Fibroblast of lung (primary cell): ENCODE measurements at regions not wholly inside any gene's neighbourhood (a gene's known extent, or its start where the extent isn't known, plus 50 kb on each side); places are given as distances from the start of the nearest gene placed in this dataset.

Experiments
- DNase-seq, 2 donors: peaks; one replicate each; pipeline versions ENCODE4 v3.0.0 to v3.0.0-alpha.2; 2010; ENCODE audit warnings: low read depth in 2 of 2
- H2AFZ ChIP-seq: 2 replicates; pipeline ENCODE4 v1.5.1; 2012; ENCODE audit warnings: low read length, control low read depth, inconsistent platforms
- H3K27ac ChIP-seq: 2 replicates; pipeline ENCODE4 v1.5.1; 2011; ENCODE audit warnings: low read length, control low read depth; ENCODE audit not compliant: insufficient read depth
- H3K27me3 ChIP-seq: 2 replicates; pipeline ENCODE4 v1.5.1; 2011; ENCODE audit warnings: mild to moderate bottlenecking, low read length; ENCODE audit not compliant: control insufficient read depth, insufficient read depth
- H3K36me3 ChIP-seq: 2 replicates; pipeline ENCODE4 v1.5.1; 2011; ENCODE audit warnings: low read length; ENCODE audit not compliant: control insufficient read depth, insufficient read depth
- H3K4me1 ChIP-seq: 2 replicates; pipeline ENCODE4 v1.5.1; 2011; ENCODE audit warnings: low read length; ENCODE audit not compliant: control insufficient read depth, insufficient read depth; ENCODE audit errors: extremely low read depth
- H3K4me2 ChIP-seq: 2 replicates; pipeline ENCODE4 v1.5.1; 2011; ENCODE audit warnings: low read length, control low read depth; ENCODE audit not compliant: insufficient read depth; ENCODE audit errors: extremely low read depth
- H3K4me3 ChIP-seq, 4 experiments: fragments of 200-600 bp in 1 of 4; sonication (generic) in 1 of 4; replicated peaks in 1 of 4; 2 replicates each; pipeline ENCODE4 v1.5.1; 2011 to 2016; ENCODE audit warnings: low read length in 4 of 4, low read depth in 3 of 4, mild to moderate bottlenecking in 3 of 4, control low read depth in 2 of 4, inconsistent platforms in 1 of 4, mixed read lengths in 1 of 4; ENCODE audit not compliant: insufficient read depth in 1 of 4; ENCODE audit errors: control extremely low read depth in 1 of 4
- H3K79me2 ChIP-seq: 2 replicates; pipeline ENCODE4 v1.5.1; 2012; ENCODE audit warnings: mild to moderate bottlenecking, low read length, inconsistent platforms; ENCODE audit not compliant: control insufficient read depth, insufficient read depth
- H3K9ac ChIP-seq: 2 replicates; pipeline ENCODE4 v1.5.1; 2011; ENCODE audit warnings: mild to moderate bottlenecking, low read length, control low read depth; ENCODE audit not compliant: insufficient read depth
- H3K9me3 ChIP-seq: 2 replicates; pipeline ENCODE4 v1.5.1; 2012; ENCODE audit warnings: low read depth, low read length; ENCODE audit not compliant: control insufficient read depth, insufficient read depth
- H4K20me1 ChIP-seq: 2 replicates; pipeline ENCODE4 v1.5.1; 2011; ENCODE audit warnings: low read length; ENCODE audit not compliant: control insufficient read depth, insufficient read depth; ENCODE audit errors: extremely low read depth
- EZH2 ChIP-seq: IDR thresholded peaks from 2 replicates; pipeline ENCODE4 v1.5.1; 2012; ENCODE audit warnings: low read length, control low read depth, mild to moderate bottlenecking; ENCODE audit errors: missing control alignments
- TF ChIP-seq, protein P1 (sequence below), 2 donors: IDR thresholded peaks in 1 of 2; conservative IDR thresholded peaks in 1 of 2; 1 replicate in 1 of 2; 2 replicates in 1 of 2; pipeline ENCODE4 v1.5.1; 2011 to 2012; ENCODE audit warnings: low read length in 2 of 2, control low read depth in 1 of 2, inconsistent platforms in 1 of 2, low read depth in 1 of 2, mild to moderate bottlenecking in 1 of 2

DNA sequence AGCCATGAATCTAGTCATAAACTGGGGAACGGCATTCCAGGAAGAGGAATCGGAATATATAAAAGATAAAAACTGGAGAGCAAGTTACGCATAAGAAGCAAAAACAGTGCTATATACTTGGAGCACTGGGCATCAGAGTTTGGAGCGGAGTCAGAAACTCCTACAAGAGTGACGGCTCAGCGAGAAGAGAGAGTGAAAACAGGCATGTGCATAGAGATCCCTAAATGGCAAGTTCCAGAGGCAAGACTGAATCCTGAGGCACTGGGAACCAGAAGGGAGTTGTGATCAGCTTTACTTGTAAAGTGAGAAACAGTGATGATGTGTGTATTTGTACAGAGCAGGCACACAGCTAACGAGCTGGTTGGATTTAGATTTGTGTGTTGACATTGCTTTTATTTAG lies 514.4 kb upstream of the TNC start:
- Histone ChIP-seq H3K4me3 (no peak overlapping the region), H3K27ac (no peak overlapping the region), H3K79me2 (no peaks in the 10 kb centered on the region), H3K27me3 (no peaks in the 10 kb centered on the region), H3K4me2 (no peak overlapping the region), H3K4me1 (peaks cover 2% of the 10 kb centered on the region), H2AFZ (no peak overlapping the region), H4K20me1 (no peaks in the 10 kb centered on the region), H3K9ac (no peak overlapping the region), H3K36me3 (no peaks in the 10 kb centered on the region), H3K9me3 (no peaks in the 10 kb centered on the region)
- DNase-seq, result no peak
- TF ChIP-seq, protein P1, sequence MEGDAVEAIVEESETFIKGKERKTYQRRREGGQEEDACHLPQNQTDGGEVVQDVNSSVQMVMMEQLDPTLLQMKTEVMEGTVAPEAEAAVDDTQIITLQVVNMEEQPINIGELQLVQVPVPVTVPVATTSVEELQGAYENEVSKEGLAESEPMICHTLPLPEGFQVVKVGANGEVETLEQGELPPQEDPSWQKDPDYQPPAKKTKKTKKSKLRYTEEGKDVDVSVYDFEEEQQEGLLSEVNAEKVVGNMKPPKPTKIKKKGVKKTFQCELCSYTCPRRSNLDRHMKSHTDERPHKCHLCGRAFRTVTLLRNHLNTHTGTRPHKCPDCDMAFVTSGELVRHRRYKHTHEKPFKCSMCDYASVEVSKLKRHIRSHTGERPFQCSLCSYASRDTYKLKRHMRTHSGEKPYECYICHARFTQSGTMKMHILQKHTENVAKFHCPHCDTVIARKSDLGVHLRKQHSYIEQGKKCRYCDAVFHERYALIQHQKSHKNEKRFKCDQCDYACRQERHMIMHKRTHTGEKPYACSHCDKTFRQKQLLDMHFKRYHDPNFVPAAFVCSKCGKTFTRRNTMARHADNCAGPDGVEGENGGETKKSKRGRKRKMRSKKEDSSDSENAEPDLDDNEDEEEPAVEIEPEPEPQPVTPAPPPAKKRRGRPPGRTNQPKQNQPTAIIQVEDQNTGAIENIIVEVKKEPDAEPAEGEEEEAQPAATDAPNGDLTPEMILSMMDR (conservative IDR thresholded peaks at IDR 0.05 in 1 of 2, IDR thresholded peaks at IDR 0.05 in 1 of 2; ENCODE audit: low read depth in 1 of 2, low read length in 2 of 2), result no peak
- no peak for TF ChIP-seq EZH2

DNA sequence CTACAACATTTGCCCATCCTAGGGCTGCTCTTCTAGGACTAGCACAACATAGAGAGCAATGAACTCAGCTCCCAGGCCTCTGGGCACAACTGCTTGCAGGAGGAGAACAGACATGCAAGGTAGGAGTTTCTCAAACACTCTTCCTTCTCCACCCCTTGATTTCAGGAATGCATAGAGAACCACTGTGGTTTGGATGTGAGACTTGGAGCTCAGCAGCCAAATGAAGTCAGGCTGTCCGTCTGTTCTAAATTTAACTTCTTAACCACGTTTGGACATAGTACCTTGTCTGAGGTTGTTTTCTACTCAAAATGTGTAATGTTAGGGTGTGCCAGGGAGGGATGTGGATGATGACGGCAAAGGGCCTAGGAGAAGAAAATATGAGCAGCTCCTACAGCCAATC lies 515.1 kb upstream of the TNC start:
- Histone ChIP-seq H3K27me3 (no peaks in the 10 kb centered on the region), H3K36me3 (no peaks in the 10 kb centered on the region), H3K9me3 (no peaks in the 10 kb centered on the region), H2AFZ (no peak overlapping the region), H3K9ac (no peak overlapping the region), H3K4me2 (no peak overlapping the region), H3K4me1 (peaks cover 2% of the 10 kb centered on the region), H4K20me1 (no peaks in the 10 kb centered on the region), H3K4me3 (no peak overlapping the region), H3K27ac (no peak overlapping the region), H3K79me2 (no peaks in the 10 kb centered on the region)
- DNase-seq, result peak in 1 of 2 donors; percentile 98
- TF ChIP-seq, protein P1 (conservative IDR thresholded peaks at IDR 0.05 in 1 of 2, IDR thresholded peaks at IDR 0.05 in 1 of 2; ENCODE audit: low read depth in 1 of 2, low read length in 2 of 2), result no peak
- TF ChIP-seq EZH2, result no peak

DNA sequence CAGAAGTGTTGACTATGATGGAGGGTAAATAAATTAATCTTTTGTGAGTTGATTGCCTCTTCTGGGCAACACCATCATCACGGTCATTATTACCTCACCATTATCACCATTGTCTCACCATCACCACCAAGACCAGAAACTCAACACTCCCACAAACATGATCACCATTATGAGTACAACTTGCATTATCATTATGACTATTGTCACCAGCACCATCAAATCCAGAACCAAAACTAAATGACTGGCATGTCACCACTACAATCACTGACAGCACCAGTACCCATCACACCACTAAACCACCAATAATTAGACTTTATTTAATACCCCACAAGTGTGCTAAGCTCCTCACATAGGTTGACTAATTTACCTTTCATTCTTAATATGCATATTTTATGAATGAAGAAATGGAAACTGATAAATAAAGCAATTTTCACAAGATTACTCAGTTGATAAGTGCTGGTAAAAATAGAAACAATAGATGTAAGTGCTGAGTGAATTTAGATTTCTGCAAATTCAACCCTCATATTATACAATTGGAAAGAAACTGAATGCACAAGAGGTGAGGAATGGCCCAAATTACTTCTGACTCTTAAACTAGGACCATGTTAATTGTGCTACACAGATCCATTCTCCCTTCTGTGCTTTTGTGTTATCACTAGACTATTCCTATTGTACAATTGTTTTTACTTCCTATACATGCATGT lies 517.8 kb upstream of the PAPPA start:
- Histone ChIP-seq H2AFZ (no peak overlapping the region), H3K27me3 (no peaks in the 10 kb centered on the region), H3K36me3 (no peaks in the 10 kb centered on the region), H3K79me2 (no peaks in the 10 kb centered on the region), H3K27ac (no peak overlapping the region), H3K9ac (no peak overlapping the region), H3K4me2 (no peak overlapping the region), H3K4me3 (no peak overlapping the region), H3K4me1 (peaks cover 3% of the 10 kb centered on the region), H4K20me1 (no peaks in the 10 kb centered on the region), H3K9me3 (no peaks in the 10 kb centered on the region)
- DNase-seq, result no peak
- TF ChIP-seq EZH2, result no peak
- TF ChIP-seq, protein P1 (conservative IDR thresholded peaks at IDR 0.05 in 1 of 2, IDR thresholded peaks at IDR 0.05 in 1 of 2; ENCODE audit: low read depth in 1 of 2, low read length in 2 of 2), result no peak
